ENCODE measurements at regions not wholly inside any gene's neighbourhood (a gene's known extent, or its start where the extent isn't known, plus 50 kb on each side); places are given as distances from the start of the nearest gene placed in this dataset.

DNA sequence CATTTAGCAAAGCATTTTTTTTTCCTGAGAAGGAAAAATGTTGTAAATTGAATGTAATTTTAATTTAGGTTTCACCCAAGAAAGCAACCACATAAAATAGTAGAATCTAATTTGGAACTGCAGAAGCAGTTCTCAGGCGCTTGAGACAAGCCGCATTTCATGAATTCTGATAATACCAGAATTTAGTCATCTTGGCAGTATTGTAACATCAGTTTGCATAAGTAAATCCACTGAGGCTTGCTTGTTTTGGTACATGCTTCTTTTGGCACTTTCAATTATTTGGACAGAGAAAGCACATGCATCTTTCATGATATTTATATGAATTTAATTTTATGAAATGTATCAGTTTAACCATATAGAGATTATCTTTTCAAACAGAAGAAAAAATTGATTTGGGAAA is 389.7 kb upstream of the ROBO1 start:
- Histone ChIP-seq H3K4me1 (no peaks in the 10 kb centered on the region), H3K27me3 (no peaks in the 10 kb centered on the region), H3K9me3 (no peaks in the 10 kb centered on the region), H3K4me3 (no peak overlapping the region), H3K27ac (no peak overlapping the region), H3K36me3 (no peaks in the 10 kb centered on the region)
- DNase-seq (ENCODE audit: low spot score in 2 of 2) = no peak
- TF ChIP-seq POLR2A (IDR thresholded peaks at IDR 0.05) = no peak
- TF ChIP-seq, protein P1, sequence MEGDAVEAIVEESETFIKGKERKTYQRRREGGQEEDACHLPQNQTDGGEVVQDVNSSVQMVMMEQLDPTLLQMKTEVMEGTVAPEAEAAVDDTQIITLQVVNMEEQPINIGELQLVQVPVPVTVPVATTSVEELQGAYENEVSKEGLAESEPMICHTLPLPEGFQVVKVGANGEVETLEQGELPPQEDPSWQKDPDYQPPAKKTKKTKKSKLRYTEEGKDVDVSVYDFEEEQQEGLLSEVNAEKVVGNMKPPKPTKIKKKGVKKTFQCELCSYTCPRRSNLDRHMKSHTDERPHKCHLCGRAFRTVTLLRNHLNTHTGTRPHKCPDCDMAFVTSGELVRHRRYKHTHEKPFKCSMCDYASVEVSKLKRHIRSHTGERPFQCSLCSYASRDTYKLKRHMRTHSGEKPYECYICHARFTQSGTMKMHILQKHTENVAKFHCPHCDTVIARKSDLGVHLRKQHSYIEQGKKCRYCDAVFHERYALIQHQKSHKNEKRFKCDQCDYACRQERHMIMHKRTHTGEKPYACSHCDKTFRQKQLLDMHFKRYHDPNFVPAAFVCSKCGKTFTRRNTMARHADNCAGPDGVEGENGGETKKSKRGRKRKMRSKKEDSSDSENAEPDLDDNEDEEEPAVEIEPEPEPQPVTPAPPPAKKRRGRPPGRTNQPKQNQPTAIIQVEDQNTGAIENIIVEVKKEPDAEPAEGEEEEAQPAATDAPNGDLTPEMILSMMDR (IDR thresholded peaks at IDR 0.05) = no peak
- TF ChIP-seq POLR2AphosphoS5 (IDR thresholded peaks at IDR 0.05) = no peak
- TF ChIP-seq EP300 (IDR thresholded peaks at IDR 0.05) = no peak
- 76% methylated on average over 2 of the region's 2 CpGs for WGBS

DNA sequence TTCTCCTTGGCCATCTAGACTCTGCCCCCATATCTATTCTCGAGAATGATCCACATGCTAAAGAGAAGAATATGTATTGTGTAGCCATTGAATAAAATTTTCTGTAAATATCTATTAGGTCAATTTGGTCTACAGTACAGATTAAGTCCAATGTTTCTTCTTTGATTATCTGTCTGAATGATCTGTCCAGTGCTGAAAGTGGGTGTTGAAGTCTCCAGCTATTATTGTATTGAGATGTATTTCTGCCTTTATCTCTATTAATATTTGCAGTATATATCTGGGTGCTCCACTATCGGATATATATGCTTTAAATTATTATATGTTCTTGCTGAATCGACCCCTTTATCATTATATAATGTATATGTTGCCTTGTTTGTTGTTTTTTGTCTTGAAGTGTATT is 384.9 kb upstream of the ROBO1 start:
- WGBS = 81% methylated on average over 3 of the region's 3 CpGs
- Histone ChIP-seq H3K4me3 (no peak overlapping the region), H3K9me3 (peaks cover 3% of the 10 kb centered on the region), H3K4me1 (no peaks in the 10 kb centered on the region), H3K36me3 (no peaks in the 10 kb centered on the region), H3K27ac (no peak overlapping the region), H3K27me3 (no peaks in the 10 kb centered on the region)
- TF ChIP-seq POLR2AphosphoS5 (IDR thresholded peaks at IDR 0.05) = no peak
- TF ChIP-seq, protein P1 (IDR thresholded peaks at IDR 0.05) = no peak
- no peak for TF ChIP-seq POLR2A (IDR thresholded peaks at IDR 0.05)
- no peak for TF ChIP-seq EP300 (IDR thresholded peaks at IDR 0.05)
- no peak for DNase-seq (ENCODE audit: low spot score in 2 of 2)

DNA sequence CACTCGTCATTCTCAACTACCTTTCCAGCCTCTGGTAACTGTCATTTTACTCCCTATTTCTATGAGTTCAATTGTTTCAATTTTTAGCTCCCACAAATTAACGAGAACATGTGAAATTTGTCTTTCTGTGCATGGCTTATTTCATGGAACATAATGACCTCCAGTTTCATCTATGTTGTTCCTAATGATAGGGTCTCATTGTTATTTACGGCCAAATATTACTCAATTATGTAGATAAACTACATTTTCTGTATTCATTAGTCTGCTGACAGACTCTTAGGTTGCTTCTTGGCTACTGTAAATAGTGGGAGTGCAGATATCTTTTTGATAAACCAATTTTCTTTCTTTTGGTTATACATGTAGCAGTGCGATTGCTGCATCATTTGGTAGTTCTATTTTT is 374.9 kb upstream of the ROBO1 start:
- H3K4me1 ChIP-seq = no peaks in the 10 kb centered on the region
- H3K27me3 ChIP-seq = no peaks in the 10 kb centered on the region
- H3K27ac ChIP-seq = no peak overlapping the region
- WGBS = 78% methylated on average over 4 of the region's 4 CpGs
- H3K36me3 ChIP-seq = no peaks in the 10 kb centered on the region
- H3K9me3 ChIP-seq = peaks cover 11% of the 10 kb centered on the region
- no peak for DNase-seq (ENCODE audit: low spot score in 2 of 2)
- no peak for TF ChIP-seq POLR2A (IDR thresholded peaks at IDR 0.05)
- TF ChIP-seq POLR2AphosphoS5 (IDR thresholded peaks at IDR 0.05) = no peak
- no peak for TF ChIP-seq EP300 (IDR thresholded peaks at IDR 0.05)
- TF ChIP-seq, protein P1 (IDR thresholded peaks at IDR 0.05) = no peak
- no peak overlapping the region for H3K4me3 ChIP-seq

DNA sequence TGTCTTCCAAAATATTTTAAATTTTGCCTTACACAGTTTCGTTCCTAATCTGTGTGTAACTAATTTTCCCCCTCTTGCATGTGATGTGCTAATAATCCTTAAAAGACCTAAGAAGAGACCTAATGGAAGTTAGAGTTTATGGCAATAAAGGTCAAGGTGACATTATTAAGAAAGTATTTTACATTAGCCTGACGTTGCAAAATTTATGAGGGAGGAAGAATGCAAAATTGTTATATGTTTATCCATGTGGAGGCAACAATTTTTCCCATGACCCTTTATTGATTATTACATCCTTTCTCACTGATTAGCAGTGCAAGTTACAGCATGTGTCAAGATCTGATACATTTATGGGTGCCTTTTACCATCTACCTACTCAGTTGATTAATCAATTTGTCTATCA is 373.8 kb upstream of the ROBO1 start:
- 68% methylated on average over 2 of the region's 2 CpGs for WGBS
- no peaks in the 10 kb centered on the region for H3K36me3 ChIP-seq
- no peak for DNase-seq (ENCODE audit: low spot score in 2 of 2)
- H3K4me1 ChIP-seq = no peaks in the 10 kb centered on the region
- H3K27ac ChIP-seq = no peak overlapping the region
- TF ChIP-seq, protein P1 (IDR thresholded peaks at IDR 0.05) = no peak
- TF ChIP-seq EP300 (IDR thresholded peaks at IDR 0.05) (no peak), POLR2A (IDR thresholded peaks at IDR 0.05) (no peak), POLR2AphosphoS5 (IDR thresholded peaks at IDR 0.05) (no peak)
- H3K4me3 ChIP-seq = no peak overlapping the region
- H3K9me3 ChIP-seq = peaks cover 11% of the 10 kb centered on the region
- no peaks in the 10 kb centered on the region for H3K27me3 ChIP-seq

DNA sequence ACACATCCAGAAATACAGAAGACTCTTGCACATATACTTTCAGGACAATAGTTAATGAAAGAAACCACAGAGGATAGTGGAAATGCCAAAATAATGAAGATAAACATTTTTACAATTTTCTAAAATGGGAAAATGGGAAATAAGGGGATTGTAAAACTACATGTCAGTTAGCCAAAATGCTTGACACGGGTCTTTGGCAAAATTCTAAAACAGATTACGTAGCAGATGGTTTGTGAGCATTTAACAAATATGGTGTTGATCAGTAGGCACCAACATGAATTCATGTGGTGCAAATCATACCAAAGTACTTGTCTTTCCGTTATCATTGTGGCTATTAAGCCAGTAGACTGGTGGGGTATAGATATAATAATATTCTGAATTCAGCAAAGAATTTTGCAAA is 348.5 kb upstream of the ROBO1 start:
- TF ChIP-seq POLR2AphosphoS5 (IDR thresholded peaks at IDR 0.05) (no peak), POLR2A (IDR thresholded peaks at IDR 0.05) (no peak), EP300 (IDR thresholded peaks at IDR 0.05) (no peak)
- TF ChIP-seq, protein P1 (IDR thresholded peaks at IDR 0.05) = no peak
- Histone ChIP-seq H3K4me3 (no peak overlapping the region), H3K9me3 (no peaks in the 10 kb centered on the region), H3K4me1 (no peaks in the 10 kb centered on the region), H3K27ac (no peak overlapping the region), H3K27me3 (no peaks in the 10 kb centered on the region), H3K36me3 (no peaks in the 10 kb centered on the region)
- WGBS = 70% methylated on average over 3 of the region's 3 CpGs
- no peak for DNase-seq (ENCODE audit: low spot score in 2 of 2)

Measured in suprapubic skin (tissue), 4 donors.